HepG2 (cell line): ENCODE measurements at regions not wholly inside any gene's neighbourhood (a gene's known extent, or its start where the extent isn't known, plus 50 kb on each side); places are given as distances from the start of the nearest gene placed in this dataset.

Source experiments
- ATAC-seq: fragments of 200-7000 bp; cut with Tn5 transposase; 3 replicates; pipeline ENCODE4 v1.9.1; 2020; ENCODE audit warnings: mild to moderate bottlenecking, moderate library complexity
- BruUV-seq: library from RNA; stranded (reverse); fragments of 400-500 nt; replicated peaks from 2 replicates; lab custom pipeline; 2021; lab: Mats Ljungman, UMichigan
- CTCF ChIA-PET: fragments of 300-600 bp; formaldehyde crosslinking; extraction: SDS; loops from one replicate; lab custom pipeline; 2021; ENCODE audit warnings: low total read pairs, inconsistent platforms, low intra/inter-chr PET ratio; lab: Yijun Ruan, JAX
- POLR2A ChIA-PET: fragments of 350-600 bp; sonication (Branson Sonifier 250); formaldehyde crosslinking; loops from one replicate; lab custom pipeline; 2020; ENCODE audit warnings: antibody characterized with exemption, inconsistent platforms; lab: Yijun Ruan, JAX
- DNase-seq: peaks from one replicate; pipeline ENCODE4 v3.0.0-alpha.2; 2015; ENCODE audit warnings: low spot score
- FAIRE-seq: peaks from 3 replicates; lab custom pipeline; 2011; peaks lifted over from hg19 to GRCh38; lab: Jason Lieb, UNC
- H2AFZ ChIP-seq: one replicate; pipeline ENCODE4 v1.6.1; 2011; ENCODE audit warnings: low read length, inconsistent platforms
- H3K27ac ChIP-seq: fragments of 300-600 bp; 3 replicates; pipeline ENCODE4 v1.8.0; 2011; ENCODE audit warnings: mixed run types, mild to moderate bottlenecking, mixed read lengths, low read length, inconsistent platforms; ENCODE audit not compliant: insufficient read depth; ENCODE audit errors: extremely low read length
- H3K27me3 ChIP-seq, 2 experiments: fragments of 200-600 bp in 1 of 2; 2 replicates in 1 of 2; 3 replicates in 1 of 2; pipeline versions ENCODE4 v1.6.0 to v1.8.0; 2011; ENCODE audit warnings: low read length in 2 of 2, mild to moderate bottlenecking in 2 of 2, moderate library complexity in 2 of 2, inconsistent platforms in 1 of 2; ENCODE audit not compliant: insufficient read depth in 2 of 2, control insufficient read depth in 1 of 2
- H3K36me3 ChIP-seq, 2 experiments: fragments of 200-600 bp in 1 of 2; replicated peaks in 1 of 2; 2 replicates in 1 of 2; 3 replicates in 1 of 2; pipeline versions ENCODE4 v1.5.1 to v1.8.0; 2011; ENCODE audit warnings: low read length in 2 of 2, inconsistent platforms in 1 of 2; ENCODE audit not compliant: insufficient read depth in 2 of 2, control insufficient read depth in 1 of 2
- H3K4me1 ChIP-seq: 2 replicates; pipeline ENCODE4 v1.5.1; 2012; ENCODE audit warnings: low read length, inconsistent platforms; ENCODE audit not compliant: insufficient read depth
- H3K4me2 ChIP-seq: 2 replicates; pipeline ENCODE4 v1.6.0; 2011; ENCODE audit warnings: low read depth, low read length, inconsistent platforms
- H3K4me3 ChIP-seq, 3 experiments: fragments of 200-600 bp in 1 of 3; sonication (generic), shearing (Covaris generic) in 1 of 3; replicated peaks in 1 of 3; 2 replicates each; pipeline ENCODE4 v1.5.1; 2011 to 2016; ENCODE audit warnings: low read length in 3 of 3, inconsistent platforms in 2 of 3, low read depth in 2 of 3, mild to moderate bottlenecking in 2 of 3, control low read depth in 1 of 3, mixed read lengths in 1 of 3; ENCODE audit not compliant: insufficient read depth in 1 of 3
- H3K79me2 ChIP-seq: one replicate; pipeline ENCODE4 v1.6.1; 2011; ENCODE audit warnings: low read length, inconsistent platforms; ENCODE audit not compliant: insufficient read depth
- H3K9ac ChIP-seq: 2 replicates; pipeline ENCODE4 v1.6.0; 2011; ENCODE audit warnings: mild to moderate bottlenecking, low read depth, low read length, inconsistent platforms; ENCODE audit not compliant: insufficient read depth
- H3K9me3 ChIP-seq: 2 replicates; pipeline ENCODE4 v1.5.1; 2012; ENCODE audit warnings: mild to moderate bottlenecking, low read length
- H4K20me1 ChIP-seq: 2 replicates; pipeline ENCODE4 v1.6.0; 2011; ENCODE audit warnings: inconsistent platforms, mild to moderate bottlenecking, low read length, moderate library complexity; ENCODE audit not compliant: insufficient read depth
- CEBPB ChIP-seq: IDR thresholded peaks from 2 replicates; pipeline ENCODE4 v1.6.1; 2011; ENCODE audit warnings: low read depth, low read length, improper control_type of control experiment, borderline replicate concordance
- HNF4A ChIP-seq: sonication (generic); formaldehyde crosslinking; IDR thresholded peaks from 2 replicates; pipeline ENCODE4 v1.4.0; 2020; ENCODE audit warnings: missing genetic modification reagents
- SCMH1 ChIP-seq: sonication (generic); formaldehyde crosslinking; IDR thresholded peaks from 2 replicates; pipeline ENCODE4 v1.9.0; 2021; ENCODE audit warnings: missing genetic modification reagents, mild to moderate bottlenecking, borderline replicate concordance
- ZBTB40 ChIP-seq, 2 experiments: fragments of 450-650 bp in 1 of 2; sonication (generic) in 1 of 2; formaldehyde crosslinking in 1 of 2; IDR thresholded peaks; 2 replicates each; pipeline versions ENCODE4 v1.6.1 to v1.8.0; 2016 to 2022; ENCODE audit warnings: antibody characterized with exemption in 1 of 2, mild to moderate bottlenecking in 1 of 2, missing genetic modification reagents in 1 of 2
- ZNF670 ChIP-seq: sonication (generic); formaldehyde crosslinking; IDR thresholded peaks from 2 replicates; pipeline ENCODE4 v1.8.0; 2022; ENCODE audit warnings: mild to moderate bottlenecking, missing genetic modification reagents, borderline replicate concordance
- WGBS: methylation state at CpG from one replicate; pipeline ENCODE4 v1.1.6; 2017; ENCODE audit warnings: low lambda C conversion rate; 5-methylcytosine and 5-hydroxymethylcytosine counted together
- in situ Hi-C: cut with HindIII; loops from 2 replicates; pipeline ENCODE4 v1.10.0; 2017; ENCODE audit warnings: low pct_unique_long_range_greater_than_20kb; ENCODE audit not compliant: extremely low pct_ligation_motif_present
- intact Hi-C: fragments of 100-400 bp; cut with micrococcal nuclease; formaldehyde crosslinking; loops from one replicate; pipeline ENCODE4 v1.10.0; 2022; ENCODE audit not compliant: unreplicated experiment

GRCh38 chr1:173344034-173344743 lies 132.9 kb upstream of the PRDX6 start:
- ChIA-PET CTCF (no interaction called here), POLR2A (no interaction called here)
- in situ Hi-C loops: no loop called here
- FAIRE-seq (no peak), ATAC-seq (no peak), DNase-seq (no peak)
- Histone ChIP-seq H3K4me2 (no peak overlapping the region), H2AFZ (no peak overlapping the region), H3K27ac (no peak overlapping the region), H3K4me3 (no peak overlapping the region), H3K9ac (no peak overlapping the region), H3K79me2 (no peaks in the 10 kb centered on the region), H4K20me1 (no peaks in the 10 kb centered on the region), H3K36me3 (no peaks in the 10 kb centered on the region), H3K27me3 (no peaks in the 10 kb centered on the region), H3K4me1 (peaks cover 11% of the 10 kb centered on the region; the same call in 1 of the 2 replicates), H3K9me3 (no peaks in the 10 kb centered on the region)
- TF ChIP-seq ZBTB40 (IDR thresholded peaks at IDR 0.05): no peak
- no peak for TF ChIP-seq ZBTB40 (CRISPR knock-in tag; IDR thresholded peaks at IDR 0.05)
- peak; percentile 49; the same call in 1 of the 2 replicates for TF ChIP-seq HNF4A (CRISPR knock-in tag)
- no peak for TF ChIP-seq ZNF670 (CRISPR knock-in tag)
- TF ChIP-seq SCMH1 (CRISPR knock-in tag): no peak
- TF ChIP-seq CEBPB: peak; percentile 63
- BruUV-seq: no TSS peak
- intact Hi-C loops: no loop called here
- 51% methylated on average over 4 of the region's 4 CpGs for WGBS
